Aorta (tissue), 5 donors: ENCODE measurements at regions not wholly inside any gene's neighbourhood (a gene's known extent, or its start where the extent isn't known, plus 50 kb on each side); places are given as distances from the start of the nearest gene placed in this dataset.

ENCODE experiments used
- ATAC-seq: fragments of 200-7000 bp; cut with Tn5 transposase; one replicate; pipeline ENCODE4 v1.9.1; 2022; ENCODE audit warnings: moderate library complexity; ENCODE audit not compliant: low FRiP score
- DNase-seq, 2 donors: peaks; one replicate each; pipeline ENCODE4 v3.0.0-alpha.2; 2020
- H3K27ac ChIP-seq, 2 donors: one replicate each; pipeline ENCODE4 v1.5.1; 2013; ENCODE audit warnings: low read length in 2 of 2, mild to moderate bottlenecking in 2 of 2, moderate library complexity in 2 of 2, control low read depth in 1 of 2, inconsistent platforms in 1 of 2, low read depth in 1 of 2
- H3K27me3 ChIP-seq, 2 donors: one replicate each; pipeline ENCODE4 v1.6.1; 2013; ENCODE audit warnings: control low read depth in 1 of 2, low read length in 1 of 2, mild to moderate bottlenecking in 1 of 2, moderate library complexity in 1 of 2; ENCODE audit not compliant: insufficient read depth in 2 of 2, control insufficient read depth in 1 of 2
- H3K36me3 ChIP-seq, 2 donors: one replicate each; pipeline ENCODE4 v1.6.1; 2013; ENCODE audit warnings: control low read depth in 1 of 2, low read length in 1 of 2, mild to moderate bottlenecking in 1 of 2; ENCODE audit not compliant: insufficient read depth in 2 of 2, control insufficient read depth in 1 of 2
- H3K4me1 ChIP-seq, 2 donors: one replicate each; pipeline ENCODE4 v1.6.1; 2013; ENCODE audit warnings: low read length in 2 of 2, control low read depth in 1 of 2, mild to moderate bottlenecking in 1 of 2, moderate library complexity in 1 of 2; ENCODE audit not compliant: insufficient read depth in 2 of 2, control insufficient read depth in 1 of 2
- H3K4me3 ChIP-seq, 2 donors: one replicate each; pipeline ENCODE4 v1.5.1; 2013; ENCODE audit warnings: low read length in 2 of 2, control low read depth in 1 of 2, mild to moderate bottlenecking in 1 of 2
- H3K9me3 ChIP-seq: one replicate; pipeline ENCODE4 v1.6.1; 2013; ENCODE audit warnings: mild to moderate bottlenecking, low read length; ENCODE audit not compliant: control insufficient read depth
- WGBS, 2 donors: extraction: QIAGEN DNeasy Blood & Tissue Kit; methylation state at CpG; one replicate each; pipeline ENCODE4 v1.1.7; 2013; 5-methylcytosine and 5-hydroxymethylcytosine counted together
- intact Hi-C, 2 donors: fragments of 100-400 bp; cut with DNase I; formaldehyde crosslinking; loops; one replicate each; pipeline versions ENCODE4 v1.14.2 to v1.15.0; 2022
- donor health status: healthy with polysubstance abuse.
- donor health status: Bipolar disorder and iron deficiency.
- donor health status: DM: no; HTN: no; CAD: no.
- donor health status: DM: no; HTN: no; CAD: no.
- donor health status: DM: yes; HTN: yes; CAD: no.

GRCh38 chr2:14533131-14533757, 99.3 kb upstream of the LRATD1 start:
- H3K27ac ChIP-seq = no peak overlapping the region
- 0 to 85% methylated on average over 1 of the region's 1 CpG for WGBS, 2 donors
- H3K27me3 ChIP-seq = no peaks in the 10 kb centered on the region
- no peak overlapping the region for H3K4me3 ChIP-seq
- DNase-seq = no peak
- no peak for ATAC-seq
- no peaks in the 10 kb centered on the region for H3K4me1 ChIP-seq
- no peaks in the 10 kb centered on the region for H3K36me3 ChIP-seq
- intact Hi-C loops = no loop called here
- H3K9me3 ChIP-seq = peaks cover 1% of the 10 kb centered on the region

GRCh38 chr2:14535156-14535555, 97.4 kb upstream of the LRATD1 start:
- peaks cover 1% of the 10 kb centered on the region for H3K9me3 ChIP-seq
- DNase-seq (no peak), ATAC-seq (no peak)
- H3K27ac ChIP-seq = no peak overlapping the region
- H3K4me3 ChIP-seq = no peak overlapping the region
- H3K27me3 ChIP-seq = no peaks in the 10 kb centered on the region
- 55 to 61% methylated on average over 4 of the region's 4 CpGs for WGBS, 2 donors
- no peaks in the 10 kb centered on the region for H3K4me1 ChIP-seq
- intact Hi-C loops = no loop called here
- no peaks in the 10 kb centered on the region for H3K36me3 ChIP-seq

- intact Hi-C loops = no loop called here
- no peaks in the 10 kb centered on the region for H3K36me3 ChIP-seq
- no peaks in the 10 kb centered on the region for H3K4me1 ChIP-seq
- H3K27ac ChIP-seq = no peak overlapping the region
- DNase-seq = no peak
- no peak overlapping the region for H3K4me3 ChIP-seq
- peaks cover 1% of the 10 kb centered on the region for H3K9me3 ChIP-seq
- 81 to 82% methylated on average over 4 of the region's 4 CpGs for WGBS, 2 donors
- H3K27me3 ChIP-seq = no peaks in the 10 kb centered on the region
- ATAC-seq = no peak
These were observed 95.5 kb upstream of the LRATD1 start for GRCh38 chr2:14536976-14537375.

GRCh38 chr2:14540015-14540414, 92.5 kb upstream of the LRATD1 start:
- no peak overlapping the region for H3K27ac ChIP-seq
- ATAC-seq = no peak
- H3K4me1 ChIP-seq = no peaks in the 10 kb centered on the region
- DNase-seq = no peak
- 40 to 60% methylated on average over 1 of the region's 1 CpG for WGBS, 2 donors
- intact Hi-C loops = no loop called here
- no peaks in the 10 kb centered on the region for H3K36me3 ChIP-seq
- H3K4me3 ChIP-seq = no peak overlapping the region
- H3K27me3 ChIP-seq = no peaks in the 10 kb centered on the region
- peaks cover 1% of the 10 kb centered on the region for H3K9me3 ChIP-seq

GRCh38 chr2:14543284-14543683, 89.2 kb upstream of the LRATD1 start:
- Histone ChIP-seq H3K27me3 (no peaks in the 10 kb centered on the region), H3K9me3 (no peaks in the 10 kb centered on the region), H3K4me3 (no peak overlapping the region), H3K36me3 (no peaks in the 10 kb centered on the region), H3K27ac (no peak overlapping the region), H3K4me1 (no peaks in the 10 kb centered on the region)
- 6 to 14% methylated on average over 4 of the region's 4 CpGs for WGBS, 2 donors
- DNase-seq = no peak
- intact Hi-C loops = no loop called here
- ATAC-seq = no peak

- Histone ChIP-seq H3K4me3 (no peak overlapping the region), H3K36me3 (no peaks in the 10 kb centered on the region), H3K27me3 (no peaks in the 10 kb centered on the region), H3K4me1 (no peaks in the 10 kb centered on the region), H3K9me3 (no peaks in the 10 kb centered on the region), H3K27ac (no peak overlapping the region)
- WGBS, 2 donors = 65 to 68% methylated on average over 4 of the region's 4 CpGs
- ATAC-seq = no peak
- no peak for DNase-seq
- intact Hi-C loops = no loop called here
These were observed 88.3 kb upstream of the LRATD1 start for GRCh38 chr2:14544247-14544646.

GRCh38 chr2:14547830-14548229, 84.7 kb upstream of the LRATD1 start:
- Histone ChIP-seq H3K4me3 (no peak overlapping the region), H3K9me3 (no peaks in the 10 kb centered on the region), H3K27me3 (no peaks in the 10 kb centered on the region), H3K4me1 (no peaks in the 10 kb centered on the region), H3K36me3 (no peaks in the 10 kb centered on the region), H3K27ac (no peak overlapping the region)
- ATAC-seq (no peak), DNase-seq (no peak)
- intact Hi-C loops = no loop called here
- whole genome bisulfite sequencing, 2 donors = 91 to 93% methylated on average over 1 of the region's 1 CpG

GRCh38 chr2:14550658-14551057, 81.9 kb upstream of the LRATD1 start:
- no peak overlapping the region for H3K4me3 ChIP-seq
- H3K4me1 ChIP-seq = no peaks in the 10 kb centered on the region
- H3K27me3 ChIP-seq = no peaks in the 10 kb centered on the region
- ATAC-seq (no peak), DNase-seq (no peak)
- intact Hi-C loops = no loop called here
- 70 to 83% methylated on average over 3 of the region's 3 CpGs for WGBS, 2 donors
- H3K36me3 ChIP-seq = no peaks in the 10 kb centered on the region
- no peak overlapping the region for H3K27ac ChIP-seq
- no peaks in the 10 kb centered on the region for H3K9me3 ChIP-seq

GRCh38 chr2:14551069-14551468, 81.4 kb upstream of the LRATD1 start:
- Histone ChIP-seq H3K27me3 (no peaks in the 10 kb centered on the region), H3K9me3 (no peaks in the 10 kb centered on the region), H3K4me3 (no peak overlapping the region), H3K36me3 (no peaks in the 10 kb centered on the region), H3K27ac (no peak overlapping the region), H3K4me1 (no peaks in the 10 kb centered on the region)
- intact Hi-C loops = no loop called here
- WGBS, 2 donors = 74 to 80% methylated on average over 3 of the region's 3 CpGs
- ATAC-seq = no peak
- no peak for DNase-seq
